ENCODE measurements at regions not wholly inside any gene's neighbourhood (a gene's known extent, or its start where the extent isn't known, plus 50 kb on each side); places are given as distances from the start of the nearest gene placed in this dataset.

GRCh38 chr11:134625631-134626030 lies 213.6 kb upstream of the B3GAT1 start:
- ATAC-seq (no peak), DNase-seq (ENCODE audit: low spot score) (no peak)
- H3K36me3 Mint-ChIP-seq, result peaks cover 3% of the 10 kb centered on the region; the same call in 1 of the 2 replicates
- ChIA-PET CTCF (no interaction called here), POLR2A (no interaction called here)
- H3K27me3 Mint-ChIP-seq (ENCODE audit: low read depth), result peaks cover 9% of the 10 kb centered on the region
- peaks cover 29% of the 10 kb centered on the region for H3K9me3 Mint-ChIP-seq
- TF ChIP-seq ZBTB43 (CRISPR knock-in tag; IDR thresholded peaks at IDR 0.05) (no peak), ZBTB21 (CRISPR knock-in tag; IDR thresholded peaks at IDR 0.05; ENCODE audit: borderline replicate concordance) (no peak), ZNF121 (CRISPR knock-in tag; IDR thresholded peaks at IDR 0.05) (no peak), SMAD3 (CRISPR knock-in tag; IDR thresholded peaks at IDR 0.05; ENCODE audit: borderline replicate concordance) (no peak), ATF3 (CRISPR knock-in tag; conservative IDR thresholded peaks at IDR 0.05) (no peak), MYBL2 (CRISPR knock-in tag; IDR thresholded peaks at IDR 0.05) (no peak), ZNF281 (CRISPR knock-in tag; IDR thresholded peaks at IDR 0.05) (no peak), GABPB1 (CRISPR knock-in tag; IDR thresholded peaks at IDR 0.05) (no peak), JAZF1 (CRISPR knock-in tag; IDR thresholded peaks at IDR 0.05) (no peak), E2F4 (CRISPR knock-in tag; IDR thresholded peaks at IDR 0.05; ENCODE audit: borderline replicate concordance, low read depth) (no peak), CBFB (CRISPR knock-in tag; IDR thresholded peaks at IDR 0.05; ENCODE audit: low read depth) (no peak), CDX4 (CRISPR knock-in tag; IDR thresholded peaks at IDR 0.05; ENCODE audit: borderline replicate concordance) (no peak), RORB (CRISPR knock-in tag; IDR thresholded peaks at IDR 0.05) (no peak), MAX (CRISPR knock-in tag; IDR thresholded peaks at IDR 0.05) (no peak), TEAD1 (CRISPR knock-in tag; IDR thresholded peaks at IDR 0.05) (no peak)
- H3K4me1 Mint-ChIP-seq, result no peaks in the 10 kb centered on the region
- no peak overlapping the region for H3K4me3 Mint-ChIP-seq
- H3K27ac Mint-ChIP-seq, result no peak overlapping the region

GRCh38 chr11:134625151-134625550 lies 213.1 kb upstream of the B3GAT1 start:
- ATAC-seq, result no peak
- ChIA-PET CTCF (no interaction called here), POLR2A (no interaction called here)
- TF ChIP-seq KAT7 (CRISPR knock-in tag; IDR thresholded peaks at IDR 0.05; ENCODE audit: borderline replicate concordance) (no peak), TP53 (CRISPR knock-in tag; IDR thresholded peaks at IDR 0.05) (no peak), NR1H2 (CRISPR knock-in tag; IDR thresholded peaks at IDR 0.05) (no peak), ZNF232 (CRISPR knock-in tag; IDR thresholded peaks at IDR 0.05) (no peak), PREB (CRISPR knock-in tag; IDR thresholded peaks at IDR 0.05; ENCODE audit: borderline replicate concordance) (no peak), NFATC4 (CRISPR knock-in tag; IDR thresholded peaks at IDR 0.05) (no peak), E2F4 (CRISPR knock-in tag; IDR thresholded peaks at IDR 0.05; ENCODE audit: borderline replicate concordance, low read depth) (no peak), ATF1 (CRISPR knock-in tag; IDR thresholded peaks at IDR 0.05) (no peak), NR3C1 (CRISPR knock-in tag; conservative IDR thresholded peaks at IDR 0.05; ENCODE audit: low read depth) (no peak), ZNF121 (CRISPR knock-in tag; IDR thresholded peaks at IDR 0.05) (no peak), MAX (CRISPR knock-in tag; IDR thresholded peaks at IDR 0.05) (no peak), ERG (CRISPR knock-in tag; IDR thresholded peaks at IDR 0.05) (no peak), MYBL2 (CRISPR knock-in tag; IDR thresholded peaks at IDR 0.05) (no peak)
- Mint-ChIP-seq H3K4me1 (no peaks in the 10 kb centered on the region), H3K4me3 (no peak overlapping the region), H3K27ac (no peak overlapping the region), H3K27me3 (ENCODE audit: low read depth) (peaks cover 9% of the 10 kb centered on the region), H3K36me3 (peaks cover 3% of the 10 kb centered on the region; the same call in 1 of the 2 replicates), H3K9me3 (peaks cover 24% of the 10 kb centered on the region)
- no peak for DNase-seq (ENCODE audit: low spot score)

All from WTC11 (cell line).